ENCODE measurements at regions not wholly inside any gene's neighbourhood (a gene's known extent, or its start where the extent isn't known, plus 50 kb on each side); places are given as distances from the start of the nearest gene placed in this dataset.
"Not testable (repeated sequence)": the region's sequence is repeated elsewhere in the genome, so short reads cannot be mapped to it uniquely, and the experiment has no call there.

DNA sequence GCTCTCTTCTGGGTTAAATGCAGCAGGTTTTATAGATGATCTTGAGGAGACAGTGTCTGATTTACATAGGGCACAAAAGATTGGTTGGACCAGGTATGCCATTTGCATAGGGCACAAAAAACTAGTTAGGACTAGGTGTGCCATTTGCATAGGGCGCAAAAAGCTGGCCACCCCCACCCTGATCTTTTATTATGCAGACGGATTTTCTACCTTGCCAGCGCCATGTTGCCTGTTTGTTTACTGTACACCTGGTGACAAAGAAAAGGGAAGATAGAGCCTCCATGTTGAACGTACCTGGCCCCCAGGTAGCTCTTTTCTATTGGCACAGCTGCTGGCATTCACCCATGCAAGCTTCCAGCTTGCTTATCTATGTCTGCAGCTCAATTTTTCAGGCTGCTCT lies 790.4 kb downstream of the TTLL7 start:
- DNase-seq: not testable (repeated sequence)

DNA sequence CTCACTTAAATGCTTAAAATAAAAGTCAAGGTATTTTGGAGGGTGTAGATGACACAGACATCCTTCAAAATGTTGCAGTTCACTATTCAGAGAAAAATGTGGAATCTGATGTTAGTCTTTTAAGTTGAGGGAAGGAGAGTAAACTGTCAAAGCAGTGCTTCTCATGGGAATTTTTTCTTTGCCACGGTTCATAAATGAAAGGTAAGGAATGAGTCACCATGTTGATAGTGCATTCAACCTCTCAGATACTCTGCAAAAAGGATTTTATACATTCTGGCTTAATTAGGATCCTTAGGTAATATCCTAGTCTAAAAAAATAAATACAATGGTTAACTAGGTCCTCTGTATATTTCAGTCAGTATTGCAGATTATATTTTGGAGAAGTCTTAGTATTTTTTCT lies 804.3 kb downstream of the TTLL7 start:
- DNase-seq: not testable (repeated sequence)

DNA sequence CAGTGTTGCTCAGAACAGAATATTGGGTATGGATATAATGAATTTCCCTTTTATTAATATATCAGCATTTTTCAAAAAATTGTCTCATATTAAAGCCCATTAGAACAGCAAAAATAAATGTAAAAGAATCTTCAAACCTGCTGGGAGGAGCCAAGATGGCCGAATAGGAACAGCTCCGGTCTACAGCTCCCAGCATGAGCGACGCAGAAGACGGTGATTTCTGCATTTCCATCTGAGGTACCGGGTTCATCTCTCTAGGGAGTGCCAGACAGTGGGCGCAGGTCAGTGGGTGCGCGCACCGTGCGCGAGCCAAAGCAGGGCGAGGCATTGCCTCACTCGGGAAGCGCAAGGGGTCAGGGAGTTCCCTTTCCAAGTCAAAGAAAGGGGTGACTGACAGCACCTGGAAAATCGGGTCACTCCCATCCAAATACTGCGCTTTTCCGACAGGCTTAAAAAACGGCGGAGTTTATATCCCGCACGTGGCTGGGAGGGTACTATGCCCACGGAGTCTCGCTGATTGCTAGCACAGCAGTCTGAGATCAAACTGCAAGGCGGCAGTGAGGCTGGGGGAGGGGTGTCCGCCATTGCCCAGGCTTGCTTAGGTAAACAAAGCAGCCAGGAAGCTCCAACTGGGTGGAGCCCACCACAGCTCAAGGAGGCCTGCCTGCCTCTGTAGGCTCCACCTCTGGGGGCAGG lies 816.8 kb downstream of the TTLL7 start:
- DNase-seq: not testable (repeated sequence)

DNA sequence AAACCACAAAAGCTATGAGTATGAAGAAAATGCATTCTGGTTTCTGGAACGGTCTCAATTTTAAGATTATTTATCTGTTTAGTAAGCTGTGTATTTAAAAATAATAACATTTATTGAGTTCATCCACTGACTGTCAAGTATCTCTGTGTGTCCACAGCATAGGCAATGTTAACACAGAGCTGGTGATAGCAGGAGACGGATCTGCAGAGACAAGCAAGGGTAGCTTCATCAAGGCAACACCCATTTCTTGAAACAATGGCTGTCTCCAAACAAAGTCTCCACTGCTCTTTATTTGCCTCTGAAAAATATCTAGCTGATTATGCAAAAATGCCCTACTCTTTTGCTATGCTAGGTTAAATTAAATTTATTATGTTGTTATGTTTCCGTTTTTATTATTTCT lies 818.3 kb downstream of the TTLL7 start:
- DNase-seq: not testable (repeated sequence)

DNA sequence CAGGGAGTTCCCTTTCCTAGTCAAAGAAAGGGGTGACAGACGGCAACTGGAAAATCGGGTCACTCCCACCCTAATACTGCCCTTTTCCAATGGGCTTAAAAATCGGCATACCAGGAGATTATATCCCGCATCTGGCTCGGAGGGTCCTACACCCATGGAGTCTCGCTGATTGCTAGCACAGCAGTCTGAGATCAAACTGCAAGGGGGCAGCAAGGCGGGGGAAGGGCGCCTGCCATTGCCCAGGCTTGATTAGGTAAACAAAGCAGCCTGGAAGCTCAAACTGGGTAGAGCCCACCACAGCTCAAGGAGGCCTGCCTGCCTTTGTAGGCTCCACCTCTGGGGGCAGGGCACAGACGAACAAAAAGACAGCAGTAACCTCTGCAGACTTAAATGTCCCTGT lies 831.3 kb downstream of the TTLL7 start:
- not testable (repeated sequence) for DNase-seq

DNA sequence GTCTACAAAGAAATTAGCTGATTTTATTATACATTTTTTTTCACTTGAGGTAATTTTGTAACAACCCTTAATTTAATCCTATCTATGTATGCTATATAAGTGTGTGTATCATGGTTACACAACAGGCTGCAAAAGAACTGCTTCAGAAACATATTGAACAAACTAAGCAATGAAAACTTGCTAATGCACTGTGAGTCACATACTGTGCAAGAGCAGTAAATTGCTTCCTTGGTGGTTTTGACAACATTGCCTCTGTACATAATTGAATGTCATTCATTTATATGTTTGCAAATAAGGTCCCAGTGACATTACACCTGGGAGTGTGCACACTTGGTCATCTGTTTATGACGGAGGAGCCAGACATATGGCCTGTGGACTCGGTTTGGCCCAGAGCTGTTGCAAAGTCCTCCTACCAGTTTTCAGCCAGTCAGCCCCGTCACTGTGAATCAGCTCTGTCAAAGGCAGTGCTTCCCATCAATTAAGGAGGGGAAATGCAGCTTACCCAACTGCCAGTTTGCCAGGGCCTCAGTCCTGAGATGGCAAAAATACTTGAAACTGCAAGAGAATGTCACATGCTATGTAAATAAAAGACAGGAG lies 835.0 kb downstream of the TTLL7 start:
- DNase-seq: not testable (repeated sequence)

DNA sequence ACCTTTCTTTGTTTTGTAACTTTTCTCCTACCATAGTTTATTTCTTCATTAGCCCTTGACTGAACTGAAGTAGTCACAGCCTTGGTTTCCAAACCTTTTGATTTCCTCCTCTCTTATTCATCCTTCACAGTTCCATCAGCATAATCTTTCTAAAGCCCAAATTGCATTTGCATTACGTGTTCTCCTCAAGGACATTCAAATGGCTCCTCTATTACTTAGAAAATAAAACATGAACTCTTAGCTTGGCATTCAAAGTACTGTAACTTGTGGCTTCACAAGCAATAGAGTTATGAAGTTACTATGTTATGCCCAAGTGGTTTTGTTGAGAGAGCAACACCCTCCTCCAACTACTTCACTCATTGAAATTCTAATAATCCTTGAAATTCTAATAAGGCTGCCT lies 840.0 kb downstream of the TTLL7 start:
- not testable (repeated sequence) for DNase-seq

DNA sequence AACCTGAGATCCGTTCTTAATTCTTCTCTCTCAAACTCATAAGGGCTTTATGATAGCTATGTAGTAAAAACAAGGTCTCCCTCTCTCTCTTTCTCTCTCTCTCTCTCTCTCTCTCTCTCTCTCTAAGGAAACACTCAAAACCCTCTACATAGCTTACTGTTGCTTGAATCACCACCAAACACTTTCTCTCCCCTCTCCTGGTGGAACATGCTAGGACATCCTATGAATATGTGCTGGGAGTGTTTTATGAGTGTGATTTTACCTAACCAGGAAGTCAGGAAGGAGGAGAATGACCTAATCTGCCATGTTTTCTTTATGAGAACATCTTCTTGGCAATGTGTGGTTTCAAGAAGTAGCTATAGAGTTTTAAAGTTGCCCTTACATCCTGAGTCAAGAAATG lies 844.6 kb downstream of the TTLL7 start:
- peak; percentile 16 for DNase-seq

DNA sequence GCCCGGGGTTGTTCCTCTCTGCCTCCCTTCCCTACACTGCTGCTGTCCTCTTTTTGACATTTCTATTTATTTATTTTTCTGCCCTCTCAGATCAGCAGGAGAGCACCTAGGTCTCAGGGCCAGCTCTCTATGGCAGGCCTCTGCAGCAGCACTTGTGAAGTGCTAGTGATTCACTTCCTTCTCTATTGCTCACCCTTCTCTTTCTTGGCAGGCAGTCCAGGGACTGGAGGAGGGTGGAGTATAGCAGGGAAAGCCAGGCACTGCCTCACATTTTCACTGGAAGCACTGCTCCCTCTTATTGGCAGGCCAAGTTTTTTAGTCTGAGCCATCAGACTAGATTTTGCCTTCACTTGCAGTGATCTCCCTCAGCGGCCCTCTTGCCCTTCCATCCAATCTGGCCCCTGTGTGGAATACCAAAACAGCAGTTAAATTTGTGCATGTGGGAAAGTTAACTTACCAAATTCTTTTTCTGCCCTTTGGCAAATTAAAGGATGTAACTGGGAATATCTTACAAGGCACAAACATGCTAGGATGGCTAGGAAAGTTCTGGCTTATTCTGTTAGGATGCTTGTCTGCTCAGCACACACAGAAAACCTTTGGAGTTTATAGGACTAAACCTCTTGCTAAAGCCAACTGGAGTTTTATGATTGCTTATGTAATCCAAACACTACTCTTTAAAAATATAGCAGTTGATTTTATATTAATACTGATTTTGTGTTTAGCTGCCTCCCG lies 847.6 kb downstream of the TTLL7 start:
- DNase-seq: peak; percentile 74

DNA sequence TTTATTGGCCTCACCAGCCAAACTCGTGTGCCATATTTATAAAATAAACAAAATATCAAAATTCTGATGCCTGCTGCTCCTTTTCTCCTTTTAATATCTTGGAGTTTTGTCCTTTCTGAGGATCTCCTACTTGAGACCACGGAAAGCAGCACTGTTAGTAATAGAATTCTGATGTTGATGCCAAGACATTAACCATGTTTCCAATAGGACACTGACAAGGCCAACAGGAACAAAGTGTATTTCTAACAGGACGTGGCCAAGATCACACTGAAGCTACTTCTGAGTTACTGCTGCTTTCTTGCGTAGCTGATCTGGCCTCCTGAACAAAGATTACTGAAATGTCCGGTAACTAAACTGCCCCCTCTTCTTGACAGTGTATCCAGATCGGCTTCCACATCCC lies 848.5 kb downstream of the TTLL7 start:
- not testable (repeated sequence) for DNase-seq

DNA sequence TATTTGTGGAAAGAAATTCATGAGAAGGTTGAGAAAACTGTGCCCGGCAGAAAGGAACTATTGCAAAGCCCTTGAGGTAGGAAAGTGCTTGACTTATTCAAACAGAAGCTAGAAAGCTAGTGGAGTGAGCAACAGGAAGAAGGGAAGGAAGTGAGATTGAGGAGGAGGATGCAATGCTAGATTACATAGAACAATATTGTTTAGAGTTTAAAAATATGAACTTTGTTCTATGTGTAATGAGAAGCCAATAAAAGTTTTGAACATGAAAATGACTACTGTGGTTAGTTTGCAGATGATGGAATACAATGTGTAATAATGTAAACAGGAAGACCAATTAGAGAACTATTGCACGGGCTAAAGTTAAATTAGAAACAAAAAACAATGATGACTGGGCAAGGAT lies 853.1 kb downstream of the TTLL7 start:
- DNase-seq: not testable (repeated sequence)

DNA sequence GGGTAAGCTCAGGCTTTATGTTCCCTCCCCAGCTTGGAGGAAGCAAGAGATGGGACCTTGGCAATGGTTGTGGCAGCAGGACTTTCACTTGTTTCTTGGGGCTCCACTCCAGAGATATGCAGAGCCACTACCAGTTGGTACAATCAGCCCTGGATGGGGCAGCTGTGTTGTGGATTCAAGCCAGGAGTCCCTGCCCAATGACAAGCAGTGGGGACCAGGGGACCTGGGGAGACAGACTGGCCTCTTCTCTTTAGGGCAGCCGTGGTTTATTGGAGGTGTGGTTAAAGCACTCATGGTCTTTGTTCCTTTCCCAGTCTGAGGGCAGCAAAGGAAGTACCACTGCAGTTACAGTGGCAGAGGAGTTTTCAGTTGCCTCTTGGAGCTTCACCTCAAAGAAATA lies 856.1 kb downstream of the TTLL7 start:
- DNase-seq: not testable (repeated sequence)

DNA sequence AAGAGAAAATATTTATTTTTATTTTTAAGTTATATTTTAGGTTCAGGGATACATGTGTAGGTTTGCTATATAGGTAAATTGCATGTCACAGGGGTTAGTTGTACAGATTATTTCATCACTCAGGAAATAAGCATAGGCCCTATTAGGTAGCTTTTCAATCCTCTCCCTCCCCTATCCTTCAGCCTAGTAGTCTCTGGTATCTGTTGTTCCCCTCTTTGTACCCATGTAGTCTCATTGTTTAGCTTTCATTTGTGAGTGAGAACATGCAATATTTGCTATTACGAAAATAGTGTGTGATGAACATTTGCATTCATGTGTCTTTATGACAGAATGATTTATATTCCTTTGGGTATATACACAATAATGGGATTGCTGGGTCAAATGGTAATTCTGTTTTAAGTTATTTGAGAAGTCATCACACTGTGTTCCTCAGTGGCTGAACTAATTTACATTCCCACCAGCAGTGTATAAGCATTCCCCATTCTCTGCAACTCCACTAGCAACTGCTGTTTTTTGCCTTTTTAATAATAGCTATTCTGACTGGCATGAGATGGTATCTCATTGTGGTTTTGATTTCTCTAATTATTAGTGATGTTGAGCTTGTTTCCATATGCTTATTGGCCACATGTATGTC lies 863.3 kb downstream of the TTLL7 start:
- DNase-seq: not testable (repeated sequence)

DNA sequence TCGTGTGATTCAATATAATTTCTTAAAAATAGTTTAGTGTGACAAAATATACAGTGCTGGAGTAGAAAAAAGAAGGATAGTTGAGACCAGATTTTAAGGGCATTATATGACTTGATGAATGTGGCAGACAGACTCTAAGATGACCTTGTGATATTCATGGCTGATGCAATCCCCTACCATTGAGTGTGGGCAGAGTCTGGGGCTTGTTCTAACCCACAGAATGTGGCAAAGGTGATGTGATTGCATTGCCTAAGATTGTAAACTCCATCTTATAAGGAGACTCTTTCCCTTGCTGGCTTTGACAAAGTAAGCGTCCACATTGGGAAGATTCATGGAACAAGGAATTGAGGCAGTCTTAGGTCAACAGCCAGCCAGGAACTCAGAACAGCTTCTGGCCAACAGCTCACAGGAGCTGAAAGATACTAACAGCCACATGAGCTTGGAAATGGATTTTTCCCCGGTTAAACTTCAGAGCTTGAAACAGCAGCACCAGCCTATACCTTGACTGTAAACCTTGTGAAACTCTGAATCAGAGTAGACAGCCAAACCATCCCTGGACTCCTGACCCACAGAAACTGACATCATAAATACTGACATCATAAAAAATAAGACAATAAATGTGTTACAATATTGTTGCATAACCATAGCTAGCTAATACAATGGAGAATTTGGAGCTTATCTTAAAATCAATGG lies 864.5 kb downstream of the TTLL7 start:
- not testable (repeated sequence) for DNase-seq

DNA sequence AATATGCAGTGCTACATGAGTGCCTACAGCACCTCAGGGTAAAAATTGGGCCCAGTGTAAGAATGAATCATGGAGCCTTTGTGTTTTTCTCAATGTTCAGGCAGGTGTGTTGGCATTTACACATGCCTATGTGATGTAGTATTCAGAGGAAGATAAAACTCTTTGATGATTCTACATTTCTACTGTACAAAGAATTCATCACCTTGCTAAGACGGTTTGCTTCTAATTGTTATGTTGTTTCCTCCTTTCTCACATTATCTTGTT lies 867.3 kb downstream of the TTLL7 start:
- no peak for DNase-seq

DNA sequence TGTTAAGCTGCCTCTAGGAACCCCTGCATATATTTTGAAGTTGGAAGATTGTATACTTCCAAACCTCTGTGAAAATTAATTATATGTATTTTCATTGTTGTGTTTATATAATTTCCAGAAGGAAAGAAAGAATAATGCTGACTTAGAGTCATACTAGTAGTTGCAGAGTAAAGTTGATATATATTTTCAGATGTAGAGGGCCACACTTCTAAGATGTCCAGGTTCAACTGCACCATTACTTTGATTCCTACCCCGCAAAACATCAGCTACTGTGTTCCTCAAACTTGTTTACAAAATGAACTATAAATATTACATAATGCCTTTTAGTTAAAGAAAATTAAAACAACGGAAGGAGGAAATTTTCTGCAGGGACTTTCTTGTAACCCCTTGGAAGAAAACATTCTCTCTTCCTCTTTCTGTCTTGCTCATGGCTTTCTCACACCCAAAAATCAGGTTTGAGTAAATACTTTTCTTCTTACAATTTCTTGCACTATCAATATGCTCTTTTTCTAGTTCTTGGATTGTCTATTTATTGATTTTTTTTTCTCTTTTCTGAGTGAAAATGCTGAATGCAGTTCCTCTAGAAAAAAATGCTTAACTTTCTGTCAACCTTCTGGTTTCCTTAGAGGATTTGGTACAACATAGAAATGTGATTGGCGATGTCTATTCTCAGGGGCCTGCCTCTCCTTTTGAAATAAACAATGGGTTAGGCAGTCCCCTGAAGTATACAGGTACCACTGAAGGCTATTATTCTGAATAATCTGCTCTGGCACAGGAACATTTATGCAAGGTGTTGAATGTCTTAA lies 867.8 kb downstream of the TTLL7 start:
- DNase-seq: no peak

DNA sequence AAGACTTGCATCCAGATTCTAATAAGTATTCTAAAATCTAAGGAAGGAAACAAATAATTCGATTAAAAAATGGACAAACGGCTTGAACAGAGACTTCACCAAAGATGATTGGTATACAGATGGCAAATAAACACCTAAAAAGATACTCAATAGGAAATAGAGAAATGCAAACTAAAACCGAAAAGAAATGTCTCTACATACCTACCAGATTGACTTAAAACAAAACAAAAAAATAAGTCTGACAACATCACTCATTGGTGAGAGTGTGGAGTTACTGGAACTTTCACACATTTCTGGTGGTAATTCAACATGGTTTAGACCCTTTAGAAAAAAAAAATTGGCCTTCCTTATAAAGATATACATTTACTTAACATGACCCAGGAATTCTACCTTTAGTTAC lies 869.8 kb downstream of the TTLL7 start:
- DNase-seq: no peak

DNA sequence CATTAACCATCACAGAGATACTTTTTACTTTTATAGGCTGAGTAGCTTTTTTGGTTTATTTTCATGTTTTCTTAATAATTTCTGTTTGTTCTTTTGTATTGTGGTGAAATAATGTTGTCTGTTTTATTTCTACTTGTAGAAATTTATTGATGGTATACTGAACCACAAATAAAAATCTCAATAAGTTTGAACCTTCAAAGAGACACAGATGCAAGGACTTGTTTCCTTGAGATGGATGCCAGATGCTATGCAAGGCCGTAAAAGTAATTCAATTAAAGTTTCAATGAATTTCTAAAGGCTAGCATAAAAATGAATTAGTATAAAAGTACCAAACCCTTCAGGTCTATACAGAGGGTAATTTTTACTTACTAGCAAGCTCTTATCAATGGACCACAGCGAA lies 873.5 kb downstream of the TTLL7 start:
- no peak for DNase-seq

DNA sequence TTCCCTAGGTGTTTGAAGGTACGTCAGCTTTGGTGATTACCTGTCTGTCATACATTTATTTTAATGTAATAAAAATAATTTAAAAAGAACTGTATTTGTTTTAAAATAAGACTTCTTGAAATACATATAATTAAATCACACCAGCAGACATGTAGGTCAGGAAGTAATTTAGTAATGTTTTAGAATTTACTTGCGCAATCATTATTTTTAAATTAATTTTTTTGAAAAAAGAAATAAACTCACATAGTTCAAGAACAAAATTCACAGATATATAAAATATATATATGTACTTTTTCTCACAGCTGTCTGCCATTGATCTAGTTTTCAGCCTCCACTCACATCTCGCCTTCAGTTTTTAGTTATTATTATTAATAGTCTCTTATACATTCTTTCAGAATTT lies 875.9 kb downstream of the TTLL7 start:
- DNase-seq: no peak

DNA sequence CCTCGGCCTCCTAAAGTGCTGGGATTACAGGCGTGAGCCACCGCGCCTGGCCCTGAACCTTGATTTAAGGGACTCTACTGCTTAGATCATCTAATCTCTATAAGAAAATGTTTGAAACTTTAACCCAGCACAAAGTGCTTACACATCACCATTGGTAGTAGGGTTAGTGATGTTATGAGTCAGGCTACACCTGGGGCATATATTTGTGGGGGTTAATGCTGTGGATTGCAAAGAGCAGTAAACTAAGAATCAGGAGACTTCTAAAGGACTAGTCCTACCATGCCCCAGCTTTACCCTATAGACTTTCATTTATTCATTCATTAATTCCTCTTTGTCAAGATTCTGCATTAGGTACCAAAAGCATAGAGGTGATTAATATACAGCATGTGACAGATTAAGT lies 880.5 kb downstream of the TTLL7 start:
- DNase-seq: no peak

DNA sequence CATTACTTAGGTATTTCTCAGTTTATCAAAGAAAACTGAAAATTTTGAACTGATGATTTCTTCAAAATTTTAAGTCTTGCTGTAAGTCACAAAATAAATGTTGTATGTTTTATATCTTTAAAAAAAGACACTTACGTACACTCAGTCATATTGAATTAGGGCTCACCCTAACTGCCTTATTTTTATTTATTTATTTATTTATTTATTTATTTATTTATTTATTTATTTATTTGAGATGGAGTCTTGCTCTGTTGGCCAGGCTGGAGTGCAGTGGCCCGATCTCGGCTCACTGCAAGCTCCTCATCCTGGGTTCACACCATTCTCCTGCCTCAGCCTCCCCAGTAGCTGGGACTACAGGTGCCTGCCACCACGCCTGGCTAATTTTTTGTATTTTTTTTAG lies 881.9 kb downstream of the TTLL7 start:
- not testable (repeated sequence) for DNase-seq

DNA sequence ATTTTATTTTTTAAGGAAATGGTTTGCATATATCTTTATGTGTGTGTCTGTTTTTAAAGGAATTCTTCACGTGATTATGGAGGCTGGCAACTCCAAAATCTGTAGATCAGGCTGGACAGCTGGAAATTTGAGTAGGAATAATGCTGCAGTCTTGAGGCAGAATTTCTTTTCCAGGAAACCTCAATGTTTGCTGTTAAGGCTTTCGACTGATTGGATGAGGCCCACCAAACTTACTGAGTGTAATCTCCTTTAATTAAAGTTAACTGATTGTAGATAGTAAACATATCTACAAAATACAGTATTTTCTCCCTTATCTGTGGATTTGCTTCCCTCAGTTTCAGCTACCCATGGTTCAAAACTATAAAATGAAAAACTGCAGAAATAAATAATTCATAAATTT lies 883.1 kb downstream of the TTLL7 start:
- DNase-seq: no peak

Measured in NCI-H226 (cell line).